ENCODE measurements at regions not wholly inside any gene's neighbourhood (a gene's known extent, or its start where the extent isn't known, plus 50 kb on each side); places are given as distances from the start of the nearest gene placed in this dataset.
"Not testable (repeated sequence)": the region's sequence is repeated elsewhere in the genome, so short reads cannot be mapped to it uniquely, and the experiment has no call there.

GRCh38 chr14:103280278-103280928 is 53.6 kb upstream of the EIF5 start:
- no peak for DNase-seq
- Histone ChIP-seq H3K36me3 (no peaks in the 10 kb centered on the region), H3K27me3 (peaks cover 44% of the 10 kb centered on the region), H3K4me3 (no peak overlapping the region), H3K9me3 (no peaks in the 10 kb centered on the region), H3K27ac (no peak overlapping the region), H3K4me1 (peaks cover 10% of the 10 kb centered on the region)
- TF ChIP-seq CTCF (IDR thresholded peaks at IDR 0.05) = no peak
- ATAC-seq = no peak
- intact Hi-C loops (cut with DNase I) = loop anchor here (10.0 kb wide), 1 partner anchor 196 kb away; the partner anchor contains the start of gene LBHD2

- Histone ChIP-seq H3K27me3 (peaks cover 37% of the 10 kb centered on the region), H3K4me3 (no peak overlapping the region), H3K9me3 (no peaks in the 10 kb centered on the region), H3K4me1 (peaks cover 10% of the 10 kb centered on the region), H3K36me3 (no peaks in the 10 kb centered on the region), H3K27ac (no peak overlapping the region)
- no peak for DNase-seq
- intact Hi-C loops (cut with DNase I) = loop anchor here (10.0 kb wide), 1 partner anchor 197 kb away; the partner anchor contains the start of gene LBHD2
- peak; percentile 30 for TF ChIP-seq CTCF (IDR thresholded peaks at IDR 0.05)
- ATAC-seq = peak; percentile 59
Measured at GRCh38 chr14:103281496-103282231, 52.4 kb upstream of the EIF5 start.

DNA sequence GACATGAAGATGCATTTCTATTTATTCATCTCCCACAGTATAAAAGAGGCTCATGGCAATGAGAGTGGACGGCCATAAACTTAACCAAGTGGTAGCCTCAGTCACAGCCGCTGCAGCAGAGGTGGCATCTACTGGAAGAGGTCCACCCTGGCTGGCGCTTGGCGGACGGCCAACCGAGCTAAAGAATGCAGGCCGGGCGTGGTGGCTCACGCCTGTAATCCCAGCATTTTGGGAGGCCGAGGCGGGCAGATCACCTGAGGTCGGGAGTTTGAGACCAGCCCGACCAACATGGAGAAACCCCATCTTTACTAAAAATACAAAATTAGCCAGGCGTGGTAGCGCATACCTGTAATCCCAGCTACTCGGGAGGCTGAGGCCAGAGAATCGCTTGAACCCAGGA is 51.7 kb upstream of the EIF5 start:
- H3K36me3 ChIP-seq, ATAC-seq, H3K27ac ChIP-seq, H3K9me3 ChIP-seq, H3K4me3 ChIP-seq, DNase-seq: not testable (repeated sequence)
- Histone ChIP-seq H3K4me1 (peaks cover 10% of the 10 kb centered on the region), H3K27me3 (peaks cover 35% of the 10 kb centered on the region)
- intact Hi-C loops (cut with DNase I) = loop anchor here (10.0 kb wide), 1 partner anchor 198 kb away; the partner anchor contains the start of gene LBHD2

DNA sequence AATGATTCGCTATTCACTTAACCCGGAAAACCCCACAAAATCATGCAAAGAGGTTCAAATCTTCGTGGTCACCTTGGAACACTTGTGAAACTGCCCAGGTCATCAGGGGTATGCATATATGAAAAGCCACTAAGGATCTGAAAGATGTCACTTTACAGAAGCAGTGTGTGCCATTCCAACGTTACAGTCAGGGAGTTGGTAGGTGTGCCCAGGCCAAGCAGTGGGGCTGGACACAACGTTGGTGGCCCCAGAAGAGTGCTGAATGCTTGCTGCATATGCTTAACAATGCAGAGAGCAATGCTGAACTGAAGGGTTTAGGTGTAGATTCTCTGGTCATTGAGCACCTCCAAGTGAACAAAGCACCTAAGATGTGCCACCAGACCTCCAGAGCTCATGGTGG is 51.1 kb upstream of the EIF5 start:
- no peak for DNase-seq
- peaks cover 32% of the 10 kb centered on the region for H3K27me3 ChIP-seq

DNA sequence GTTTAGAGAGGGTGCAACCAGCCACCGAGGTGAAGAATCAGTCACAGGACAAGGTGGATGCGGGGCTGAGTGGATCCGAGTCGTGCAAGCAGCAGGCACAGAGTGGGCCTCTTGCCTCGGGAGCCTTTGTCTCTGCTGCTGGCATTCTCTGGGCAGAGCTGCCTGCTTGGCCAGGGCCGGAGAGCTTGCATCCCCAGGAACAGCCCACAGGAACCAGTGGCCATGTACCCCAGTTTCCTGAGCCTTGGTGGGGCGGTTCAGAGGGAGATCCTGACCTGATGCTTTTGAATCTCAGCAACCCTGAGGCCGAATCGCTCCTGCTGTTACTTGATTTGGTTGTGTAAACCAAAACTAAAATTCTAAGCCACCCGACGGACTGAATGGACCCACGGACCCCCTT is 50.1 kb upstream of the EIF5 start:
- DNase-seq = no peak
- no peak overlapping the region for H3K27ac ChIP-seq
- intact Hi-C loops (cut with DNase I) = loop anchor here (10.0 kb wide), 1 partner anchor 199 kb away; the partner anchor contains the start of gene LBHD2
- peaks cover 7% of the 10 kb centered on the region for H3K4me1 ChIP-seq
- peaks cover 23% of the 10 kb centered on the region for H3K27me3 ChIP-seq
- H3K9me3 ChIP-seq = no peaks in the 10 kb centered on the region
- ATAC-seq = no peak
- H3K36me3 ChIP-seq = no peaks in the 10 kb centered on the region
- TF ChIP-seq CTCF (IDR thresholded peaks at IDR 0.05) = no peak
- no peak overlapping the region for H3K4me3 ChIP-seq

More for the DNA sequence above, 51.1 kb upstream of the EIF5 start:
- ATAC-seq = no peak
- H3K27ac ChIP-seq = no peak overlapping the region
- TF ChIP-seq CTCF (IDR thresholded peaks at IDR 0.05) = no peak
- no peak overlapping the region for H3K4me3 ChIP-seq
- H3K4me1 ChIP-seq = peaks cover 10% of the 10 kb centered on the region
- no peaks in the 10 kb centered on the region for H3K9me3 ChIP-seq
- H3K36me3 ChIP-seq = no peaks in the 10 kb centered on the region
- intact Hi-C loops (cut with DNase I) = loop anchor here (10.0 kb wide), 1 partner anchor 198 kb away; the partner anchor contains the start of gene LBHD2

All from upper lobe of right lung (tissue), 1 donor.